ENCODE measurements at regions not wholly inside any gene's neighbourhood (a gene's known extent, or its start where the extent isn't known, plus 50 kb on each side); places are given as distances from the start of the nearest gene placed in this dataset.

DNA sequence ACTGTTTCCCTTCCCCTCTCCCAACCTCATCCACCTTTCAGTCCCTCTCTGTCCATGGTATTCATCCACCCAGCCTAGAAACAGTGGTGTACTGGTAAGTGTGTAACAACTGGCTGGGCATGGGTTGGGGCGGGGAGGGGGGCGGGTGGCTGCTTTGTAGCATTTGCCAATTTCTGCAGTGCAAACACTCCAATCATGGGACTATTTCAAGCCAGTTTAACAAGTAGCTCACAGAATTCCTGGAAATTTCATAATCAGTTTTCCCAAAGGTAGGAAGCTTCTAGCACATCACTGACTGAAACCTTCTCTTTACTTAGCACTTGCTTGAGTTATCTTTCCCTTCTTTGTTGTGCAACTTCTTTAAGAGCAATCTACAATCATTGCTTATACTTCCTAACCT, 100.8 kb upstream of the WASF3 start:
- H3K36me3 ChIP-seq (ENCODE audit: control insufficient read depth in 2 of 2, extremely low read depth in 1 of 2, insufficient read depth in 2 of 2, low read length in 2 of 2) = no peaks in the 10 kb centered on the region
- no peak overlapping the region for H3K27ac ChIP-seq (ENCODE audit: insufficient read depth, low read depth, low read length)
- FAIRE-seq (no peak), DNase-seq (ENCODE audit: low read depth, low spot score) (no peak)
- no peaks in the 10 kb centered on the region for H3K79me2 ChIP-seq (ENCODE audit: control insufficient read depth, insufficient read depth, low read length)
- BruUV-seq (replicated peaks) = no TSS peak
- H3K4me3 ChIP-seq (replicated peaks in 1 of 3; ENCODE audit: insufficient read depth in 1 of 3, low read depth in 1 of 3, low read length in 3 of 3) = no peak overlapping the region
- intact Hi-C loops (cut with micrococcal nuclease) = no loop called here
- no peaks in the 10 kb centered on the region for H3K27me3 ChIP-seq (ENCODE audit: control insufficient read depth in 2 of 2, insufficient read depth in 2 of 2, low read length in 2 of 2)
- H3K9me3 ChIP-seq (replicated peaks; ENCODE audit: control insufficient read depth, insufficient read depth, low read length) = no peaks in the 10 kb centered on the region
- TF ChIP-seq POLR2AphosphoS5 (IDR thresholded peaks at IDR 0.05; ENCODE audit: insufficient read depth, low read depth, low read length) (no peak), FOS (IDR thresholded peaks at IDR 0.05; ENCODE audit: borderline replicate concordance, insufficient read depth, low read length) (no peak), EZH2 (IDR thresholded peaks at IDR 0.05; ENCODE audit: borderline replicate concordance, low read depth, low read length, severe bottlenecking) (no peak), GATA2 (IDR thresholded peaks at IDR 0.05; ENCODE audit: insufficient read depth, insufficient read length, low read depth, low read length) (no peak), JUN (IDR thresholded peaks at IDR 0.05; ENCODE audit: borderline replicate concordance, insufficient read depth, insufficient read length, low read depth) (no peak), POLR2A (IDR thresholded peaks at IDR 0.05; ENCODE audit: low read depth, low read length) (no peak)
- TF ChIP-seq, protein P1, sequence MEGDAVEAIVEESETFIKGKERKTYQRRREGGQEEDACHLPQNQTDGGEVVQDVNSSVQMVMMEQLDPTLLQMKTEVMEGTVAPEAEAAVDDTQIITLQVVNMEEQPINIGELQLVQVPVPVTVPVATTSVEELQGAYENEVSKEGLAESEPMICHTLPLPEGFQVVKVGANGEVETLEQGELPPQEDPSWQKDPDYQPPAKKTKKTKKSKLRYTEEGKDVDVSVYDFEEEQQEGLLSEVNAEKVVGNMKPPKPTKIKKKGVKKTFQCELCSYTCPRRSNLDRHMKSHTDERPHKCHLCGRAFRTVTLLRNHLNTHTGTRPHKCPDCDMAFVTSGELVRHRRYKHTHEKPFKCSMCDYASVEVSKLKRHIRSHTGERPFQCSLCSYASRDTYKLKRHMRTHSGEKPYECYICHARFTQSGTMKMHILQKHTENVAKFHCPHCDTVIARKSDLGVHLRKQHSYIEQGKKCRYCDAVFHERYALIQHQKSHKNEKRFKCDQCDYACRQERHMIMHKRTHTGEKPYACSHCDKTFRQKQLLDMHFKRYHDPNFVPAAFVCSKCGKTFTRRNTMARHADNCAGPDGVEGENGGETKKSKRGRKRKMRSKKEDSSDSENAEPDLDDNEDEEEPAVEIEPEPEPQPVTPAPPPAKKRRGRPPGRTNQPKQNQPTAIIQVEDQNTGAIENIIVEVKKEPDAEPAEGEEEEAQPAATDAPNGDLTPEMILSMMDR (IDR thresholded peaks at IDR 0.05; ENCODE audit: extremely low read depth in 1 of 2, insufficient read depth in 1 of 2, low read depth in 1 of 2, low read length in 2 of 2) = no peak
- dilution Hi-C loops (cut with MboI; ENCODE audit: extremely low pct_ligation_motif_present, low sequenced_read_pairs) = no loop called here
- no peak overlapping the region for H3K4me2 ChIP-seq (ENCODE audit: insufficient read depth, low read length)
- H3K9me1 ChIP-seq (replicated peaks; ENCODE audit: control insufficient read depth, extremely low read depth, insufficient read depth, low read length) = no peaks in the 10 kb centered on the region
- no peaks in the 10 kb centered on the region for H4K20me1 ChIP-seq (replicated peaks; ENCODE audit: control insufficient read depth, extremely low read depth, insufficient read depth, low read length)
- no peaks in the 10 kb centered on the region for H3K4me1 ChIP-seq (ENCODE audit: control insufficient read depth, extremely low read depth, insufficient read depth, low read length)
- POLR2A ChIA-PET = no interaction called here
- no peak overlapping the region for H2AFZ ChIP-seq (ENCODE audit: low read depth, low read length)
- no peak overlapping the region for H3K9ac ChIP-seq (replicated peaks; ENCODE audit: extremely low read depth, insufficient read depth, low read length)
- CTCF ChIA-PET = interaction anchor here (0.9 to 1.1 kb wide), 2 partner anchors 12 to 242 kb away, joined by 3 read pairs; no protein-coding TSS in a partner anchor

Data from endothelial cell of umbilical vein (primary cell).